GM18499 (cell line): ENCODE measurements at regions not wholly inside any gene's neighbourhood (a gene's known extent, or its start where the extent isn't known, plus 50 kb on each side); places are given as distances from the start of the nearest gene placed in this dataset.

Experiments used
- ATAC-seq: cut with Tn5 transposase; IDR thresholded peaks from one replicate; pipeline ENCODE4 v1.9.1; 2021; ENCODE audit warnings: moderate number of reproducible peaks; ENCODE audit not compliant: insufficient read depth, unreplicated experiment

- no peak for ATAC-seq
These were observed 65.3 kb upstream of the RXFP2 start for GRCh38 chr13:31674051-31674450.

GRCh38 chr13:31675440-31675953, 63.8 kb upstream of the RXFP2 start:
- no peak for ATAC-seq

GRCh38 chr13:31681133-31681532, 58.2 kb upstream of the RXFP2 start:
- ATAC-seq, result no peak

- ATAC-seq, result no peak
These were observed 54.9 kb upstream of the RXFP2 start for GRCh38 chr13:31684466-31684865.

GRCh38 chr13:31686670-31687425, 52.5 kb upstream of the RXFP2 start:
- no peak for ATAC-seq
